WTC11 (cell line): ENCODE measurements at regions not wholly inside any gene's neighbourhood (a gene's known extent, or its start where the extent isn't known, plus 50 kb on each side); places are given as distances from the start of the nearest gene placed in this dataset.

Experiments used
- ATAC-seq: fragments of 200-7000 bp; cut with Tn5 transposase; 2 replicates; pipeline ENCODE4 v1.10.0; 2021; ENCODE audit warnings: mild to moderate bottlenecking, moderate library complexity
- CTCF ChIA-PET: fragments of 300-600 bp; sonication (Branson Sonifier 250); formaldehyde crosslinking; loops from one replicate; lab custom pipeline; 2021; ENCODE audit warnings: antibody characterized with exemption; lab: Charles Lee
- POLR2A ChIA-PET: fragments of 350-600 bp; sonication (Branson Sonifier 250); formaldehyde crosslinking; loops from one replicate; lab custom pipeline; 2021; ENCODE audit warnings: antibody characterized with exemption; lab: Charles Lee
- DNase-seq: peaks from one replicate; pipeline ENCODE4 v3.0.0; 2021; ENCODE audit warnings: low spot score
- H3K27ac Mint-ChIP-seq: 2 replicates; pipeline ENCODE4 v1.8.0; 2021; ENCODE audit warnings: mixed read lengths
- H3K27me3 Mint-ChIP-seq: 2 replicates; pipeline ENCODE4 v1.8.0; 2021; ENCODE audit warnings: low read depth, mild to moderate bottlenecking, moderate library complexity, mixed read lengths
- H3K36me3 Mint-ChIP-seq: 2 replicates; pipeline ENCODE4 v1.8.0; 2021; ENCODE audit warnings: mixed read lengths
- H3K4me1 Mint-ChIP-seq: 2 replicates; pipeline ENCODE4 v1.8.0; 2022; ENCODE audit warnings: mixed read lengths
- H3K4me3 Mint-ChIP-seq: 2 replicates; pipeline ENCODE4 v1.8.0; 2021; ENCODE audit warnings: mild to moderate bottlenecking, moderate library complexity, mixed read lengths
- H3K9me3 Mint-ChIP-seq: 2 replicates; pipeline ENCODE4 v1.8.0; 2021; ENCODE audit warnings: mixed read lengths
- ERG ChIP-seq: fragments of 250-450 bp; sonication (Bioruptor Pico); IDR thresholded peaks from 2 replicates; pipeline ENCODE4 v1.8.0; 2021; ENCODE audit warnings: mild to moderate bottlenecking
- ESRRA ChIP-seq: sonication (generic); formaldehyde crosslinking; IDR thresholded peaks from 2 replicates; pipeline ENCODE4 v1.8.1; 2022; ENCODE audit warnings: mild to moderate bottlenecking, missing genetic modification reagents, borderline replicate concordance
- ETV6 ChIP-seq: sonication (generic); formaldehyde crosslinking; IDR thresholded peaks from 2 replicates; pipeline ENCODE4 v1.8.1; 2022; ENCODE audit warnings: mild to moderate bottlenecking, missing genetic modification reagents
- JUN ChIP-seq: sonication (generic); formaldehyde crosslinking; IDR thresholded peaks from 2 replicates; pipeline ENCODE4 v1.8.0; 2023; ENCODE audit warnings: mild to moderate bottlenecking, missing genetic modification reagents
- MLX ChIP-seq: sonication (generic); formaldehyde crosslinking; IDR thresholded peaks from 2 replicates; pipeline ENCODE4 v1.8.1; 2023; ENCODE audit warnings: mild to moderate bottlenecking, missing genetic modification reagents, moderate library complexity
- NR1H2 ChIP-seq: sonication (generic); formaldehyde crosslinking; IDR thresholded peaks from 2 replicates; pipeline ENCODE4 v1.9.0; 2021; ENCODE audit warnings: mild to moderate bottlenecking, moderate library complexity, missing genetic modification reagents
- RORB ChIP-seq: fragments of 250-450 bp; sonication (Bioruptor Pico); IDR thresholded peaks from 2 replicates; pipeline ENCODE4 v1.9.0; 2021; ENCODE audit warnings: mild to moderate bottlenecking
- SOX15 ChIP-seq: fragments of 250-450 bp; sonication (Bioruptor Pico); IDR thresholded peaks from 2 replicates; pipeline ENCODE4 v1.9.0; 2021; ENCODE audit warnings: mild to moderate bottlenecking
- TEAD1 ChIP-seq: sonication (generic); formaldehyde crosslinking; IDR thresholded peaks from 2 replicates; pipeline ENCODE4 v1.8.0; 2022; ENCODE audit warnings: mild to moderate bottlenecking, missing genetic modification reagents
- USF1 ChIP-seq: sonication (generic); formaldehyde crosslinking; IDR thresholded peaks from 2 replicates; pipeline ENCODE4 v1.8.0; 2022; ENCODE audit warnings: mild to moderate bottlenecking, missing genetic modification reagents
- ZBTB21 ChIP-seq: sonication (generic); formaldehyde crosslinking; IDR thresholded peaks from 2 replicates; pipeline ENCODE4 v1.8.1; 2023; ENCODE audit warnings: mild to moderate bottlenecking, missing genetic modification reagents, borderline replicate concordance
- ZBTB43 ChIP-seq: sonication (generic); formaldehyde crosslinking; IDR thresholded peaks from 2 replicates; pipeline ENCODE4 v1.8.1; 2023; ENCODE audit warnings: mild to moderate bottlenecking, missing genetic modification reagents
- ZNF138 ChIP-seq: sonication (generic); formaldehyde crosslinking; conservative IDR thresholded peaks from 2 replicates; pipeline ENCODE4 v1.8.1; 2022; ENCODE audit warnings: mild to moderate bottlenecking, moderate library complexity, missing genetic modification reagents
- ZNF317 ChIP-seq: sonication (generic); formaldehyde crosslinking; IDR thresholded peaks from 2 replicates; pipeline ENCODE4 v1.8.1; 2023; ENCODE audit warnings: low read depth, mild to moderate bottlenecking, moderate library complexity, missing genetic modification reagents, borderline replicate concordance
- ZNF396 ChIP-seq: fragments of 250-450 bp; sonication (Bioruptor Pico); IDR thresholded peaks from 2 replicates; pipeline ENCODE4 v1.8.0; 2021; ENCODE audit warnings: mild to moderate bottlenecking, moderate library complexity, borderline replicate concordance
- ZNF416 ChIP-seq: fragments of 250-450 bp; sonication (Bioruptor Pico); IDR thresholded peaks from 2 replicates; pipeline ENCODE4 v1.9.0; 2021; ENCODE audit warnings: mild to moderate bottlenecking, inconsistent platforms
- ZNF425 ChIP-seq: fragments of 250-450 bp; sonication (Bioruptor Pico); conservative IDR thresholded peaks from 2 replicates; pipeline ENCODE4 v1.9.0; 2021; ENCODE audit warnings: mild to moderate bottlenecking
- ZNF532 ChIP-seq: fragments of 250-450 bp; sonication (Bioruptor Pico); IDR thresholded peaks from 2 replicates; pipeline ENCODE4 v1.9.0; 2021; ENCODE audit warnings: mild to moderate bottlenecking, borderline replicate concordance

- Mint-ChIP-seq H3K4me3 (no peak overlapping the region), H3K4me1 (peaks cover 8% of the 10 kb centered on the region), H3K9me3 (no peaks in the 10 kb centered on the region), H3K36me3 (no peaks in the 10 kb centered on the region), H3K27ac (no peak overlapping the region), H3K27me3 (no peaks in the 10 kb centered on the region)
- ChIA-PET CTCF (no interaction called here), POLR2A (no interaction called here)
- TF ChIP-seq NR1H2 = no peak
- DNase-seq (no peak), ATAC-seq (no peak)
These were observed 54.2 kb downstream of the IRAG1 start for GRCh38 chr11:10639350-10639749.

- Mint-ChIP-seq H3K4me1 (peaks cover 9% of the 10 kb centered on the region), H3K4me3 (no peak overlapping the region), H3K27me3 (no peaks in the 10 kb centered on the region), H3K27ac (no peak overlapping the region), H3K9me3 (no peaks in the 10 kb centered on the region), H3K36me3 (no peaks in the 10 kb centered on the region)
- ChIA-PET CTCF (interaction anchor here (0.9 to 1.4 kb wide), 4 partner anchors 14 to 154 kb away, joined by 3 to 4 read pairs (median 4); no protein-coding TSS in a partner anchor), POLR2A (no interaction called here)
- TF ChIP-seq ZNF425 = no peak
- no peak for TF ChIP-seq ZNF317 (CRISPR knock-in tag)
- TF ChIP-seq ZBTB21 (CRISPR knock-in tag) = no peak
- TF ChIP-seq ETV6 (CRISPR knock-in tag) = no peak
- no peak for TF ChIP-seq TEAD1 (CRISPR knock-in tag)
- TF ChIP-seq ZBTB43 = no peak
- TF ChIP-seq JUN = no peak
- TF ChIP-seq ZNF138 (CRISPR knock-in tag) = no peak
- TF ChIP-seq ESRRA (CRISPR knock-in tag) = no peak
- no peak for TF ChIP-seq ZNF396 (CRISPR knock-in tag)
- no peak for TF ChIP-seq USF1
- TF ChIP-seq SOX15 (CRISPR knock-in tag) = no peak
- no peak for TF ChIP-seq ZNF416 (CRISPR knock-in tag)
- no peak for TF ChIP-seq ERG (CRISPR knock-in tag)
- TF ChIP-seq MLX (CRISPR knock-in tag) = no peak
- TF ChIP-seq ZNF532 (CRISPR knock-in tag) = no peak
- TF ChIP-seq RORB (CRISPR knock-in tag) = no peak
- DNase-seq (no peak), ATAC-seq (no peak)
These were observed 55.1 kb downstream of the IRAG1 start for GRCh38 chr11:10638316-10638925.
